GM18868 (cell line): ENCODE measurements at regions not wholly inside any gene's neighbourhood (a gene's known extent, or its start where the extent isn't known, plus 50 kb on each side); places are given as distances from the start of the nearest gene placed in this dataset.
"Not testable (repeated sequence)": the region's sequence is repeated elsewhere in the genome, so short reads cannot be mapped to it uniquely, and the experiment has no call there.

ENCODE experiments used
- ATAC-seq: cut with Tn5 transposase; IDR thresholded peaks from one replicate; pipeline ENCODE4 v1.9.1; 2021; ENCODE audit warnings: mild to moderate bottlenecking, moderate library complexity; ENCODE audit not compliant: unreplicated experiment

- ATAC-seq = no peak
These were observed 150.4 kb downstream of the BTBD3 start for GRCh38 chr20:12068121-12068520.

DNA sequence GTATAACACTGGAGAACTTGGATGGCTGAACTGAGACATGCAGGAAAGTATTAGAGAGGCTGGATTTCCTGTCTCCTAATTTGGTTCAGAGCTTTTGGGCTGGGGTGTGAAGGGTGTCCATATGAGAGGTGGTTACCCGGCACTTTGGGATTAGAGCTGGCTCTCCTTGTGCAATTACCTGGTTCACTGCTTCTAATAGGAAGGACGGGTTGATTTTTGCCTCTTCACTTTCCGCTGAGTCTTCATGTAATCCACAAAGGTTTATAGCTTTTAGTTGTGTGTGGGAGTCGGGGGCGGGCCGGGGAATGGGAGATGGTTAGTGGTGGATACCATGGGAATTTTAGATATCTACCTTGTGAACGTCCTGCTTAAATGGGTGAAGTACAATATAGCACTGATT lies 151.5 kb downstream of the BTBD3 start:
- ATAC-seq = no peak

- ATAC-seq = no peak
These were observed 154.7 kb downstream of the BTBD3 start for GRCh38 chr20:12072221-12072953.

DNA sequence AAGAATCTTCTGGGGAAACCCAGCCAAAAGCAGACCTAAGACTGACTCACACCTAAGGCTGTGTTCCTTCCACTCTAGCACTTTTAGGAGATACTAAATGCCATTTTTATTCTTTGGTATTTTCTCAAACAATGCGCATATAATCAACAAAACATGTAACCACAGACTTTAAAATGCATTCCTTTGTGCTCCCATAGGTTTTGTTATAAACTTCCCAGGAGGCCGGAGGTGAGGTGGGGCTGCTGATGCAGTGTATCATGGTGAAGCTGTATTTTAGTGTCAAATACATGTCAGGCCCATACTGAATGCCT lies 155.2 kb downstream of the BTBD3 start:
- no peak for ATAC-seq

DNA sequence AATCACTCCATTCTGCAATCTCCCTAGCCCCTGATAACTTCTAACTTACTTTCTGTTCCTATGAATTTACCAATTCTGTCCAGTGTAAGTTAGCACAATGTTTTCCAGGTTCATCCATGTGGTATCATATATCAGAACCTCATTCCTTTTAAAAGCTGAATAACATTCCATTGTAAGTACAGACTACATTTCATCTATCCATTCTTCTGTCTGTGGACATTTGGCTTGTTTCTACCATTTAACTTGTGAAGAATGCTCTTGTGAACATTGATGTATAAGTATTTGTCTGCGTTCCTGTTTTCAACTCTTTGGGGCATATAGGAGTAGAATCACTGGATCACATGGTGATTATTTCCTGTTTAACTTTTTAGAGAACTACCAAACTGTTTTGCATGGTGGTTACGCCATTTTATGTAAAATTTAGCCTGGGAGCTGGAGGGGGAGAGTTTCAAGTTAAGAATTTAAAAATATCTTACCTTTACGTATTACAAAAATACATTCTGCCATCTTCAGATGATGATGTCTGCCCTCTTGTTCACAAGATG lies 156.5 kb downstream of the BTBD3 start:
- ATAC-seq = no peak

GRCh38 chr20:12076200-12076599 lies 158.5 kb downstream of the BTBD3 start:
- no peak for ATAC-seq

GRCh38 chr20:12077875-12078274 lies 160.2 kb downstream of the BTBD3 start:
- no peak for ATAC-seq

DNA sequence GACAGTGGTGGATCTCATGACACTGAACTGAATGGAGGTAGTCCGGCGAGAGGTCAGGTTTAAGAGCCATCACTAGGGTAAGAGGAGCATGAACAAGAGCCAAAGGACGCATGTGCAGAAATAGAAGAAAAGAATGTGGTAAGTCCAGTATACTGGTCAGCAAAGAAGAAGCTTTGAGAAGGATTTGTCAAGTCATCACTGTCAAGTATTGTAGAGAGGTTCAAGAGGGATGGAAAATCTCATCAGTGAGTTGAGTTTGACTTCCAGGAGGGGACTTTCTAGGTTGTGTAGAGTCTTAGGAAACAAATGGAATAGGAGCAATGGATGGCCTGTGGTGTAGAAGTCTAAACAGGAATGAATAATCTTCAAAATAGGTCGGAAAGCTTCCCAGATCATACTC lies 161.8 kb downstream of the BTBD3 start:
- ATAC-seq = no peak

GRCh38 chr20:12083269-12083668 lies 165.6 kb downstream of the BTBD3 start:
- no peak for ATAC-seq

- no peak for ATAC-seq
These were observed 166.8 kb downstream of the BTBD3 start for GRCh38 chr20:12084482-12084881.

GRCh38 chr20:12086359-12086758 lies 168.7 kb downstream of the BTBD3 start:
- no peak for ATAC-seq

DNA sequence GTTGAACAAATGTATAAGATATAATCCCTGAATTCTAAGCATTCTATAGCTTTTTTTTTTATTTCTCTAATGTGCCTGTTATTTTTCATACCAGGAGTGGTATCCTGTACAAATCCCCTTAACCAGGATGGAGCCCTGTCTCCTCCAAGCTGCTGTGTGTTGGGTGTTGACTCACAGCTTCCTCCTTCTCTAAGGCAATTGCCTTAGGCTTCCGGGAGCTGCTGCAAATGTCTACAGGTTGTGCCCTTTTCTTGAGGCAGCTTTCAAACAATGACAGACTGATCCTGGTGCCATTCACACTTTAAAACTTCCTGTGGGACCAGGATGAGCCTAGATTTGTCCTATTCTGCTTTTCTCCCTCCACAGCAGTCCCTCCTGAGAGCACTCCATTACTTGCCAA lies 173.2 kb downstream of the BTBD3 start:
- ATAC-seq = no peak

DNA sequence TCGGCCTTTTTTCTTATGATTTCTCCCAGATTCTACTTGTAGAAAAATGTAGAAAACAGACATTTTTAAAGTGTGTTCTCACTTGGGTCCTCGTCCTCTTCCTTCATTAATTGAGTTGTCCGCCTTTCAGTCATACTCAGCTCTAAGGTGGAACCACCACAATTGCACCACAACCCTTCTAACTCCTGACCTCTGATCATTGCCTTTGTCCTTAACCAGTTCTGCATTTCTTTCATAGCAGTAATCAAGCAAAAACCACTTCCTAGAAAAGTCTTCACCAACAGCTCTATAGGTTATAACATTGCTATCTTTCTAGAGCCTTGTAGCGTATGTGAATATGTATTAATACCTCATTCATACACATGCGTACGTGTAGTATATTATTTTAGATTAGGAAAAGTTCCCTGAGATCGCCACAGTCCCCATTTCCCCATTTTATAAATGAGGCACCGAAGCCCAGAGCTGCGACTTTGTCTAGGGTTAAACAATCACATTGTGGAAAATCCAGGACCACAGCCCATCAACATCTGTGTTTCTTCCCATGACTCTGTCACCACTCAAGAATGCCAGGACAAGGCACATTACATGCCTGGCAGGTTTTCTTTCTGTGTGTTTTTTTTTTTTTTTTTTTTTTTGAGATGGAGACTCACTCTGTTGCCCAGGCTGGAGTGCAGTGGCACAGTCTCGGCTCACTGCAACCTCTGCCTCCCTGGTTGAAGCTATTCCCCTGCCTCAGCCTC lies 175.5 kb downstream of the BTBD3 start:
- no peak for ATAC-seq

DNA sequence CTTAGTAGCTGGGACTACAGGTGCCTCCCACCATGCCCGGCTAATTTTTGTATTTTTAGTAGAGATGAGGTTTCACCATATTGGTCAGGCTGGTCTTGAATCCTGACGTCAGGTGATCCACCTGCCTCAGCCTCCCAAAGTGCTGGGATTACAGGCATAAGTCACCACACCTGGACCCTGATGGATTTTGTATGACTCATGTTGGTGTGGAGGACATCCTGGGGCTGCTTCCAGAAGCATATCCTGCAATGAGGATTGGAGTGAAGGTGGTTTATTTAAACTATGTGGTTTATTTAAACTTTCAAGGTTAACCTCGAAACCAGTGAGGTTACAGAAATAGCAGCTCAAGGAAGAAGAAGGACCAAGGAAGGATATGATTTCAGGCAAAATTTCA lies 176.1 kb downstream of the BTBD3 start:
- not testable (repeated sequence) for ATAC-seq

DNA sequence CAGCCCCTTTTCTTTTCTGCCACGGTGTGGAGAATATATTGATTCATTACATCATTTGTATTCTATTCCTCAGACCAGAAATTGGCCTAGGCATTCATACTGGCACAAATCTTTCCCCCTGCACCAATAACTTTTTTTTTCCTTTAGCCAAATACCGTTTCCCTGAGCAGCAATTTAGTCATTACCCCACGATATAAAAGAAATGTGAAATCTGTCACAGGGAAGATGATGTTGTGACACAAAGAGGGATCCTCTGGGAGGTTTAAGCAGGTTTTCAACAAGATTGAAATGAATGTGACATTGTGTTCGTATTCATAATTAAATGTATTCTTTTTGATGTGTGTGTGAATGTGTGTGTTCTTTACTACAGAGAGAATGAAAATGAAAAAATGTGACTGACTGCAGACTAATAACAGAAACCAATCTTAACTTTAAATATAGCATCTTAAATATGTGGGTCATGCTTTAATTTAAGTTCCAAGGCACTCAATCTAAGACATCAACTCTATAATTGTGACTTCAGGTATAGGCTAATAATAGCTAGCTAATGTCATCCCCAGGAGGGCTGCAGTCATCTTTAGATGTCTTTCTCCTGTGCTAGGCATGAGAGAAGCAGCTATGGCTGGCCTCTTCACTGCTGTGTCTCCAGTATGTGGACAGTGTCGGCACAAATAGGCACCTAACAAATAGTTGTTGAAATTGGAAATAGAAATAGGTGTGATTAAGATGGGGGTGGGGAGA lies 177.7 kb downstream of the BTBD3 start:
- no peak for ATAC-seq

DNA sequence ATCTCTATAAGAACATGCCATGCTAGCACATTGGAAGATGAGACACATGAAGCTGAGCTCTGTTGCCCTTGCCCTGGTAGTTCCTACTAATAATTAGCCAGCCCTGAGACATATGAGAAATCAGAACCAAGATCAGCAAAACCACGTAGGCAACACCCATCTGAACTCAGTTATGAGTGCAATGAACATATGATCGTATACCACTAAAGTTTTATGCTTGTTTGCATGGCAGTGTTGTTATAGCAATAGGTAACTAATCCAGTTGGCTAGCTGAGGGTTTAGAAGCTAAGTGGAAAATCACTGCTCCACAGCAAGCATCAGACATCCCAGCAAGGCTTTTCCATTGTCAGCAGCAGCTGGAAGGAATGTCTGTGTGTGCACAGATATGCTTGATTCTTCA lies 180.7 kb downstream of the BTBD3 start:
- no peak for ATAC-seq

GRCh38 chr20:12108846-12109245 lies 191.2 kb downstream of the BTBD3 start:
- no peak for ATAC-seq

DNA sequence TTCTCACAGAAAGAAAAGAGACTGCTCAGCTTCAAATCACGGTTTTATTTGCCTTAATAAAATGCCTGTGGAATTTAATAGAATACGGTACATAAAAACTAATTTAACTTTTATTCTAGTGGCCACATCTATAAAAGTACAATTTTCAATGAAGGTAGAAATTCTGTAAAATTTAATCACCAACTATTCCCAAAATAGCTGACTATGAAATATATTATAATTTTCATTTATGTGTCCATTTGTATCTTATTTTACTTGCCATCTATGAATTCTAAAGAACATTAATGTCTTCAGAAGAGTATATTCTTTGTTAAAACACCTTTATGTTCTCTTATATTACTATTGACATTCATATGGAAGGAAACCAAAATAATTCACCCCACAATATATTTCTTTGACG lies 192.6 kb downstream of the BTBD3 start:
- no peak for ATAC-seq

GRCh38 chr20:12110711-12111110 lies 193.0 kb downstream of the BTBD3 start:
- no peak for ATAC-seq

GRCh38 chr20:12111431-12112088 lies 193.9 kb downstream of the BTBD3 start:
- ATAC-seq = no peak

DNA sequence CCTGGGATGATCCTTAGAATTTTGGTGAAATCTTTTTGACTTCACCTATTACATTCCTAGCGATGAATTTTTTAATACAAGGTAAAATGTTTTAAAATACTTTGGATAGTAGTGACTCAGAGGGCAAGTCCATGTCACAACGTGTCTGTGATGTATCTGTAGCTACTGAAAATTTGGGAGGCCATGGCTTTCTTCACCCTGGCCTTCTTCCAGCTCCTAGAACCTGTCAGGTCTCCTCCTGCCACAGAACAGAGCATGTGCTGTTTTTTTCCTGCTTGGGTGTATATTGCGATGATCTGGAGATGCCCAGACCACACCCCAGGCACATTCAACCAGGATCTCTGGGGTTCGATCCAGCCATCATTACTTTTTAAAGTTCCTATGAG lies 194.4 kb downstream of the BTBD3 start:
- ATAC-seq = no peak
